Gastroesophageal sphincter (tissue), 3 donors: ENCODE measurements at regions not wholly inside any gene's neighbourhood (a gene's known extent, or its start where the extent isn't known, plus 50 kb on each side); places are given as distances from the start of the nearest gene placed in this dataset.

Experiments
- EP300 ChIP-seq: sonication (generic); formaldehyde crosslinking; IDR thresholded peaks from one replicate; pipeline ENCODE4 v1.6.1; 2017; ENCODE audit warnings: antibody characterized with exemption, mild to moderate bottlenecking
- TF ChIP-seq, protein P1 (sequence below), 4 experiments: fragments of 200-600 bp in 2 of 4; fragments of 450-650 bp in 2 of 4; sonication (generic) in 1 of 4; IDR thresholded peaks; one replicate each; pipeline ENCODE4 v1.5.1; 2017 to 2019; ENCODE audit warnings: antibody characterized with exemption in 4 of 4, mild to moderate bottlenecking in 2 of 4, moderate library complexity in 2 of 4

DNA sequence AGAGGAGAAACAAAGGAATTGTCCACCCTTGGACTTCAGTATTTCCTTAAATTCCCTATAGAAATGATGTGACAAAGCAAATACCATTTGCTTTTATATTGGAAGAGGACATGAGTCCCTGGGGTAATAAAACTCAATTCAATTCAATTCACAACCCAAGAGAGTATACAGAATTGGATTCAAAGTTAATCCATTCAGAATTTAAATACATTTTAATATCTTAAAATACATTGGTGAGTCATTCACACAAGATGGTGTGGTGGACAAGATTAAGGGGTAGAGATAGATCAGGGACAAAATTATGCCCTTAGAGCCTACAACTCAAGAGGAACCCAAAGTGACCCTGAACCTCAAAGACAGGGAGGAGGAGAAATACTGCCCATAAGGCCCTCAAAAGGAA is 495.0 kb upstream of the TMPO start:
- TF ChIP-seq, protein P1, sequence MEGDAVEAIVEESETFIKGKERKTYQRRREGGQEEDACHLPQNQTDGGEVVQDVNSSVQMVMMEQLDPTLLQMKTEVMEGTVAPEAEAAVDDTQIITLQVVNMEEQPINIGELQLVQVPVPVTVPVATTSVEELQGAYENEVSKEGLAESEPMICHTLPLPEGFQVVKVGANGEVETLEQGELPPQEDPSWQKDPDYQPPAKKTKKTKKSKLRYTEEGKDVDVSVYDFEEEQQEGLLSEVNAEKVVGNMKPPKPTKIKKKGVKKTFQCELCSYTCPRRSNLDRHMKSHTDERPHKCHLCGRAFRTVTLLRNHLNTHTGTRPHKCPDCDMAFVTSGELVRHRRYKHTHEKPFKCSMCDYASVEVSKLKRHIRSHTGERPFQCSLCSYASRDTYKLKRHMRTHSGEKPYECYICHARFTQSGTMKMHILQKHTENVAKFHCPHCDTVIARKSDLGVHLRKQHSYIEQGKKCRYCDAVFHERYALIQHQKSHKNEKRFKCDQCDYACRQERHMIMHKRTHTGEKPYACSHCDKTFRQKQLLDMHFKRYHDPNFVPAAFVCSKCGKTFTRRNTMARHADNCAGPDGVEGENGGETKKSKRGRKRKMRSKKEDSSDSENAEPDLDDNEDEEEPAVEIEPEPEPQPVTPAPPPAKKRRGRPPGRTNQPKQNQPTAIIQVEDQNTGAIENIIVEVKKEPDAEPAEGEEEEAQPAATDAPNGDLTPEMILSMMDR (IDR thresholded peaks at IDR 0.05) = no peak
- no peak for TF ChIP-seq EP300
